Ectodermal cell (in vitro differentiated cells): ENCODE measurements at regions not wholly inside any gene's neighbourhood (a gene's known extent, or its start where the extent isn't known, plus 50 kb on each side); places are given as distances from the start of the nearest gene placed in this dataset.

Source experiments
- H3K27ac ChIP-seq: 2 replicates; pipeline ENCODE4 v1.7.0; 2013; ENCODE audit warnings: mild to moderate bottlenecking, low read depth, low read length; ENCODE audit not compliant: insufficient read depth, poor library complexity, severe bottlenecking
- H3K27me3 ChIP-seq: 2 replicates; pipeline ENCODE4 v1.7.0; 2013; ENCODE audit warnings: mild to moderate bottlenecking, low read length; ENCODE audit not compliant: insufficient read depth, control insufficient read depth, poor library complexity, severe bottlenecking
- H3K36me3 ChIP-seq: one replicate; pipeline ENCODE4 v1.7.0; 2013; ENCODE audit warnings: low read length; ENCODE audit not compliant: control insufficient read depth, insufficient read depth
- H3K4me1 ChIP-seq: one replicate; pipeline ENCODE4 v1.7.0; 2013; ENCODE audit warnings: low read length; ENCODE audit not compliant: control insufficient read depth, insufficient read depth
- H3K4me3 ChIP-seq: 2 replicates; pipeline ENCODE4 v1.7.0; 2013; ENCODE audit warnings: low read depth, low read length, control low read depth; ENCODE audit not compliant: insufficient read depth
- H3K9me3 ChIP-seq: 2 replicates; pipeline ENCODE4 v1.7.0; 2013; ENCODE audit warnings: mild to moderate bottlenecking, low read length, moderate library complexity; ENCODE audit not compliant: control insufficient read depth
- WGBS, 2 experiments: methylation state at CpG; one replicate each; pipeline ENCODE4 v1.1.7; 2013; ENCODE audit warnings: missing lambda C conversion rate in 2 of 2; 5-methylcytosine and 5-hydroxymethylcytosine counted together

DNA sequence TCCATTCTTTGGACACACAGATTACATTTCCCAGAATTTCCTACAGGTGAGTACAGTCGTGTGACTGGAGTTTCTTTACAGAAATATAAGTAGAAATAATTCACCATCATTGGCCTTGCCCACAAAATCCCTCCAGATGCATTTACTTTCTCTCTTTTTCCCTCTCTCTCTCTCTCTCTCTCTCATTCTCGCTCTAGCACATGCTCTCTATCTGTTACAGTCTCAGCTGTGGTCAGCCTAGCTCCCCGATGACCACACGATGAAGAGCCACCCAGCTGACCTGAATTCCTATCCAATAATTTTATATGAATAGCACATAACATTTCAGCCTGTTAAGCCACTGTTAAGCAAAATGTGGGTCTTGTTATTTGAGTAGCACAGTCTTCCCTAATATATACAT is 507.9 kb downstream of the PCDH7 start:
- Histone ChIP-seq H3K36me3 (no peaks in the 10 kb centered on the region), H3K4me1 (no peaks in the 10 kb centered on the region), H3K27me3 (no peaks in the 10 kb centered on the region), H3K27ac (no peak overlapping the region), H3K4me3 (no peak overlapping the region), H3K9me3 (no peaks in the 10 kb centered on the region)
- 84 to 95% methylated on average over 4 of the region's 4 CpGs for WGBS, 2 experiments

DNA sequence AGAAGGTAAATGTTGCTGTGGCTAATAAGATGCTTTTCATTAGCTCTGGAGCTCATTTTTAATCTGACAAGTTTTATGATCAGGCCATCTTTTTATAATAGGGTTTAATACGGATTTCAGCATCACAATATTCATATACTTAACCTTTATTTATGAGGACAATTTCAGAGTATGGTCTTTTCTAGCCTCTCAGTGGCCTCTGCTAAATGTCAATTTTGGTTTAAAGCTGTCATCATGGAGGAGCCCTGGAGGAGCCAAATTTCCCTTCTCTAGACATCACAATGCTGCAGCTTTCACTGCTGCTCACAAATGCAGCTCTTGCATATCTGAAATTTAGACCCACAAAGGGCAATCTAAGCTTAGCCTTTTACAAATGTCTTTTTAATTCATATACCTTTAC is 510.4 kb downstream of the PCDH7 start:
- Histone ChIP-seq H3K36me3 (no peaks in the 10 kb centered on the region), H3K4me1 (no peaks in the 10 kb centered on the region), H3K9me3 (no peaks in the 10 kb centered on the region), H3K27me3 (no peaks in the 10 kb centered on the region), H3K27ac (no peak overlapping the region), H3K4me3 (no peak overlapping the region)
- 80% methylated on average over 1 of the region's 1 CpG; no CpG with 5 or more reads in 1 of the 2 experiments for WGBS, 2 experiments

GRCh38 chr4:31234494-31234893 is 514.3 kb downstream of the PCDH7 start:
- Histone ChIP-seq H3K27me3 (no peaks in the 10 kb centered on the region), H3K27ac (no peak overlapping the region), H3K36me3 (no peaks in the 10 kb centered on the region), H3K4me3 (no peak overlapping the region), H3K9me3 (peaks cover 3% of the 10 kb centered on the region), H3K4me1 (no peaks in the 10 kb centered on the region)
- 89% methylated on average over 2 of the region's 2 CpGs for WGBS, 2 experiments

DNA sequence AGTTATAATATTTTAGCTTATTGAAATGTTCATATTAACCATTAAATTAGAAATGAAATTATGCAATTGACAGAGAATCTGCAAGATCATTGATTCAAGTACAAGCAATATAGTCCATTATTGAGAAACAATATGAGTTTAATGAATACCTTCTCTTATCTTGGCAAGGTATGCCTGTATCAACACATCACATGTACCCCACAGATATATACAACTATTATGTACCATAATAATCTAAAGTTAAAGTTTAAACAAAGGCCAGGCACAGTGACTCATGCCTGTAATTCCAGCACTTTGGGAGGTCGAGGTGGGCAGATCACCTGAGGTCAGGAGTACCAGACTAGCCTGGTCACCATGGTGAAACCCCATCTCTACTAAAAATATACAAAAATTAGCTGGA is 514.7 kb downstream of the PCDH7 start:
- Histone ChIP-seq H3K4me1 (no peaks in the 10 kb centered on the region), H3K9me3 (peaks cover 3% of the 10 kb centered on the region), H3K27me3 (no peaks in the 10 kb centered on the region), H3K27ac (no peak overlapping the region), H3K36me3 (no peaks in the 10 kb centered on the region), H3K4me3 (no peak overlapping the region)
- 91 to 97% methylated on average over 1 of the region's 1 CpG for WGBS, 2 experiments

DNA sequence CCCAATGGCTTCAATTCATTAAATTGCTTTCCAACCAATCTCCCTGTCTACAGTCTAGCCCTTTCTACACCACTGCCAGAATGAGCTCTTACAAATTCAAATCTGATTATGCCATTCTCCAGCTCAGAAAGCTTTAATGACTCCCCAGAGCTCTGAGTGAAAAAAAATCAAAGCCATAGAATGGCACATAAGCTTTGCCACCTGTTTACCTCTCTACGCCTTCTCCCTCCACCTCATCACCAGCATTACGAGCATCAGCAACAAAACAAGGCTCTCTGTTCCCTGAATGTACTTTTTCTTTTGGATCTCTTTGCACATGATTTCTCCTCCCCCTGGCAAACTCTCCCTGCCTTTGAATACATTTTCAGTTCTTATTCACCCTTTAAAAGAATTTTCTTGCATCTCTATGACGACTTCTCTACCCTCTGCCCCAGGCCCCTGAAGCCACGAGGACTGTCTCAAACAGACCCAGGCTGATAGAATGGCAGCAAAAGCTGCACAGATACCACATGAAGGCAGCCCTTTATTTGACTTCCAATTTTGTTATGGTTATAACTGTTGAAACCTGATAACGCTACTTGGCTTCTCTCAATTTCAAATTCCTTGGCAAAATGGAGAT is 516.0 kb downstream of the PCDH7 start:
- H3K27ac ChIP-seq: no peak overlapping the region
- H3K9me3 ChIP-seq: peaks cover 3% of the 10 kb centered on the region
- H3K36me3 ChIP-seq: no peaks in the 10 kb centered on the region
- H3K4me1 ChIP-seq: no peaks in the 10 kb centered on the region
- H3K27me3 ChIP-seq: no peaks in the 10 kb centered on the region
- no peak overlapping the region for H3K4me3 ChIP-seq
- WGBS, 2 experiments: 85 to 87% methylated on average over 5 of the region's 5 CpGs

DNA sequence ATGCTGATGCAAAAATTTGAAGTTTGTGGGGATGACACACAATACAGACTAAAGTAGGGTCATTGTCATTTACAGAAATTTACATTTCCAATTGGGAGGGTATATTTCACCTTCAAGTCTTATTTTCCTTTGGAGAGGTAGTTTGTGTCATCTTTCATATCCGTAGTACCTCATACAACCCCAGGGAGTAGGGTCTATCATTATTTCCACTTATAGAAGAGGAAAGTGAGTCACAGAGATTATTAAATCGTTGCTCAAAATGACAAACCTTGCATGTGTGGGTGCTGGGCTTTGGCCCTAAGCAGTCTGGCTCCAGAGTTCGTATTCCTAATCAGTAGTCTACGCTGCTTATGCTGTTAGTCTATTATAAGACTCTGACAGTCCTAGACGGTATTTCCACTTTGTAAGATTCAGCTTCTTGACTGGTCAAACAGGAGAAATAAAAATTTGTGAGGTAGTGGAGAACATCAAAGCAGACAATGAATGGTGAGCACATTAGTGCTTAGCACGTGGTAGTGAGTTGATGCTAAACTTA is 516.5 kb downstream of the PCDH7 start:
- no peak overlapping the region for H3K27ac ChIP-seq
- WGBS, 2 experiments: 94 to 99% methylated on average over 4 to 6 of the region's 6 CpGs
- H3K9me3 ChIP-seq: peaks cover 3% of the 10 kb centered on the region
- no peak overlapping the region for H3K4me3 ChIP-seq
- H3K4me1 ChIP-seq: no peaks in the 10 kb centered on the region
- H3K36me3 ChIP-seq: no peaks in the 10 kb centered on the region
- no peaks in the 10 kb centered on the region for H3K27me3 ChIP-seq

DNA sequence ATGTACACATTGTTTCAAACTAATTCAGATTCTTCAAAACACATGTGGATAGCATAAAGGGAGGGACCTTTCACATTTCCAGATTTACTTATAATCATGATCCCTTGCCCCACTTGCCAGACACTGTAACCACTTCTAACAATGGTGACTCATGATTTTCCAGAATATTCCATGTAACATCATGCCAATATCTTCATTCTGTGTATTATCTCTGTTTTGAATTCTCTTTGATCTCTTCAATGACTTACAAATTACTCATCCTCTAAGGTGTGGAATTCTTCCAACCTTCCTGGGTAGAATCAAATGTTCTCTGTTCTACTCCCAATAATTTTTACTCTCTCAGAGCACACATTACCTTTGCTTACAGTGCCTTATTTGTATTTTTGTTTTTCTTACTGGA is 517.1 kb downstream of the PCDH7 start:
- Histone ChIP-seq H3K9me3 (peaks cover 3% of the 10 kb centered on the region), H3K27me3 (no peaks in the 10 kb centered on the region), H3K4me1 (no peaks in the 10 kb centered on the region), H3K36me3 (no peaks in the 10 kb centered on the region), H3K27ac (no peak overlapping the region), H3K4me3 (no peak overlapping the region)

GRCh38 chr4:31239886-31240285 is 519.7 kb downstream of the PCDH7 start:
- no peak overlapping the region for H3K27ac ChIP-seq
- no peaks in the 10 kb centered on the region for H3K4me1 ChIP-seq
- H3K27me3 ChIP-seq: no peaks in the 10 kb centered on the region
- peaks cover 3% of the 10 kb centered on the region for H3K9me3 ChIP-seq
- no peaks in the 10 kb centered on the region for H3K36me3 ChIP-seq
- no peak overlapping the region for H3K4me3 ChIP-seq

DNA sequence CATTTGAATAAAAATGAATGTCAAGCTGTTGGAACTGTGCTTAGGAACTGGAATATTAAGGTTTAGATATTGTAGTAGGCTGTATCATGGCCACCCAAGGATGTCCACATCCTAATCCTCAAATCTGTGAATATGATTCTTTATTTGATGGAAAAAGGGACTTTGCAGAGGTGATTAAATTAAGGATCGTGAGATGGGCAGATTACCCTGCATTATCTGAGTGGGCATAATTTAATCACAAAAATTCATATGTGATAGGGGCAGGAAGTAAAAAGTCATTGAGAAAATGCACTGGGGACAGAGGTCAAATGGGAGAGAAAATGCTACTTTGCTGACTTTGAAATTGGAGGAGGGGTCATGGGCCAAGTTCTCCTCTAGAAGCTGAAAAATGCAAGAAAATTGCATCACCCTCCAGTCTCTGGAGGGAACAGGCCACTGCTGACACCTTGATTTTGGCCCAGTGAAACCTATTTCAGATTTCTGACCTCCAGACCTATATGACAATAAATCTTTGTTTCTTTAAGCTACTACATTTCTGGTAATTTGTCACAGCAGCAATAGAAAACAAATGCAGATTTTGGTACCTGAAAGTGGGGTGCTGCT is 521.4 kb downstream of the PCDH7 start:
- H3K36me3 ChIP-seq: no peaks in the 10 kb centered on the region
- H3K4me3 ChIP-seq: no peak overlapping the region
- WGBS, 2 experiments: 88 to 95% methylated on average over 1 of the region's 1 CpG
- H3K9me3 ChIP-seq: peaks cover 3% of the 10 kb centered on the region
- H3K27me3 ChIP-seq: no peaks in the 10 kb centered on the region
- no peak overlapping the region for H3K27ac ChIP-seq
- no peaks in the 10 kb centered on the region for H3K4me1 ChIP-seq

GRCh38 chr4:31246856-31247255 is 526.7 kb downstream of the PCDH7 start:
- H3K27me3 ChIP-seq: no peaks in the 10 kb centered on the region
- H3K4me1 ChIP-seq: no peaks in the 10 kb centered on the region
- H3K4me3 ChIP-seq: no peak overlapping the region
- no peak overlapping the region for H3K27ac ChIP-seq
- H3K9me3 ChIP-seq: no peaks in the 10 kb centered on the region
- no CpG with 5 or more reads among the region's 1 CpG for WGBS, 2 experiments
- H3K36me3 ChIP-seq: no peaks in the 10 kb centered on the region
